HG03520 (cell line): ENCODE measurements at regions not wholly inside any gene's neighbourhood (a gene's known extent, or its start where the extent isn't known, plus 50 kb on each side); places are given as distances from the start of the nearest gene placed in this dataset.

Experiments
- ATAC-seq: cut with Tn5 transposase; IDR thresholded peaks from one replicate; pipeline ENCODE4 v1.9.1; 2021; ENCODE audit warnings: mild to moderate bottlenecking, moderate library complexity; ENCODE audit not compliant: unreplicated experiment

- no peak for ATAC-seq
Measured at GRCh38 chr3:83513677-83514076, 1445.1 kb upstream of the CADM2 start.

GRCh38 chr3:83514130-83514914 lies 1444.5 kb upstream of the CADM2 start:
- ATAC-seq, result no peak

- ATAC-seq, result no peak
Measured at GRCh38 chr3:83515123-83515522, 1443.7 kb upstream of the CADM2 start.

- peak; percentile 61 for ATAC-seq
Measured at GRCh38 chr3:83523470-83524073, 1435.2 kb upstream of the CADM2 start.

- ATAC-seq, result no peak
Measured at GRCh38 chr3:83524901-83525300, 1433.9 kb upstream of the CADM2 start.

GRCh38 chr3:83559082-83559481 lies 1399.7 kb upstream of the CADM2 start:
- no peak for ATAC-seq

GRCh38 chr3:83567935-83568334 lies 1390.9 kb upstream of the CADM2 start:
- no peak for ATAC-seq

- no peak for ATAC-seq
Measured at GRCh38 chr3:83581546-83581945, 1377.2 kb upstream of the CADM2 start.

- ATAC-seq, result no peak
Measured at GRCh38 chr3:83601704-83602103, 1357.1 kb upstream of the CADM2 start.

- ATAC-seq, result no peak
Measured at GRCh38 chr3:83622526-83622925, 1336.3 kb upstream of the CADM2 start.

GRCh38 chr3:83625261-83625660 lies 1333.5 kb upstream of the CADM2 start:
- no peak for ATAC-seq

- no peak for ATAC-seq
Measured at GRCh38 chr3:83628471-83628870, 1330.3 kb upstream of the CADM2 start.

- ATAC-seq, result no peak
Measured at GRCh38 chr3:83632526-83632925, 1326.3 kb upstream of the CADM2 start.

- ATAC-seq, result no peak
Measured at GRCh38 chr3:83633758-83634157, 1325.0 kb upstream of the CADM2 start.

GRCh38 chr3:83649692-83650091 lies 1309.1 kb upstream of the CADM2 start:
- ATAC-seq, result no peak

GRCh38 chr3:83655083-83655482 lies 1303.7 kb upstream of the CADM2 start:
- no peak for ATAC-seq

- no peak for ATAC-seq
Measured at GRCh38 chr3:83662381-83662960, 1296.3 kb upstream of the CADM2 start.

GRCh38 chr3:83670416-83670815 lies 1288.4 kb upstream of the CADM2 start:
- ATAC-seq, result no peak

- ATAC-seq, result no peak
Measured at GRCh38 chr3:83683937-83684598, 1274.7 kb upstream of the CADM2 start.

GRCh38 chr3:83706669-83707068 lies 1252.1 kb upstream of the CADM2 start:
- ATAC-seq, result no peak

GRCh38 chr3:83715307-83715706 lies 1243.5 kb upstream of the CADM2 start:
- no peak for ATAC-seq

- no peak for ATAC-seq
Measured at GRCh38 chr3:83729576-83729975, 1229.2 kb upstream of the CADM2 start.
